ENCODE measurements at regions not wholly inside any gene's neighbourhood (a gene's known extent, or its start where the extent isn't known, plus 50 kb on each side); places are given as distances from the start of the nearest gene placed in this dataset.
A peak's percentile ranks its signal among the peaks of the same experiment; 100 is the strongest.

DNA sequence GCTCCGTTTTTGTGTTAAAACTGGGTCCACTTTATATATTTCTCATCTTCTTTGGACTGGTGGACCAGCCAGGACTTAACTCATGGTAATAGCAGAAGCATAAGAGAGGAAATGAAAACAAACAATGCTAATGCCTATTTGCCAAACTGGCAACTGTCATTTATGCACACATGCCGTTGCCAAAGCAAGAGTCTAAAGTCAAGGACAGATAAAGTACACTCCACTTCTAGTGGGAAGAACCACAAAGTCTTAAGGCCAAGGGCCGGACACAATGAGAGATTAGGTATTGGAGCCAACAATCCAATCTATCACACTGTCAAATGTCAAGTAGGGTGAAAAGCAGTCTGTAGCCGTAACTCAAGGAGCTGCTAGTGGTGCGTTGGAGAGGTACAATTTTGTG lies 157.7 kb downstream of the LYPLAL1 start:
- Histone ChIP-seq H3K4me1 (ENCODE audit: low read depth) (no peaks in the 10 kb centered on the region), H3K9me3 (ENCODE audit: low read depth) (no peaks in the 10 kb centered on the region), H3K4me3 (no peak overlapping the region), H3K27ac (no peak overlapping the region), H3K27me3 (no peaks in the 10 kb centered on the region), H3K36me3 (no peaks in the 10 kb centered on the region)
- no peak for DNase-seq (ENCODE audit: low read depth in 1 of 2, low spot score in 1 of 2)
- TF ChIP-seq, protein P1, sequence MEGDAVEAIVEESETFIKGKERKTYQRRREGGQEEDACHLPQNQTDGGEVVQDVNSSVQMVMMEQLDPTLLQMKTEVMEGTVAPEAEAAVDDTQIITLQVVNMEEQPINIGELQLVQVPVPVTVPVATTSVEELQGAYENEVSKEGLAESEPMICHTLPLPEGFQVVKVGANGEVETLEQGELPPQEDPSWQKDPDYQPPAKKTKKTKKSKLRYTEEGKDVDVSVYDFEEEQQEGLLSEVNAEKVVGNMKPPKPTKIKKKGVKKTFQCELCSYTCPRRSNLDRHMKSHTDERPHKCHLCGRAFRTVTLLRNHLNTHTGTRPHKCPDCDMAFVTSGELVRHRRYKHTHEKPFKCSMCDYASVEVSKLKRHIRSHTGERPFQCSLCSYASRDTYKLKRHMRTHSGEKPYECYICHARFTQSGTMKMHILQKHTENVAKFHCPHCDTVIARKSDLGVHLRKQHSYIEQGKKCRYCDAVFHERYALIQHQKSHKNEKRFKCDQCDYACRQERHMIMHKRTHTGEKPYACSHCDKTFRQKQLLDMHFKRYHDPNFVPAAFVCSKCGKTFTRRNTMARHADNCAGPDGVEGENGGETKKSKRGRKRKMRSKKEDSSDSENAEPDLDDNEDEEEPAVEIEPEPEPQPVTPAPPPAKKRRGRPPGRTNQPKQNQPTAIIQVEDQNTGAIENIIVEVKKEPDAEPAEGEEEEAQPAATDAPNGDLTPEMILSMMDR (IDR thresholded peaks at IDR 0.05; ENCODE audit: low read depth, low read length): no peak

DNA sequence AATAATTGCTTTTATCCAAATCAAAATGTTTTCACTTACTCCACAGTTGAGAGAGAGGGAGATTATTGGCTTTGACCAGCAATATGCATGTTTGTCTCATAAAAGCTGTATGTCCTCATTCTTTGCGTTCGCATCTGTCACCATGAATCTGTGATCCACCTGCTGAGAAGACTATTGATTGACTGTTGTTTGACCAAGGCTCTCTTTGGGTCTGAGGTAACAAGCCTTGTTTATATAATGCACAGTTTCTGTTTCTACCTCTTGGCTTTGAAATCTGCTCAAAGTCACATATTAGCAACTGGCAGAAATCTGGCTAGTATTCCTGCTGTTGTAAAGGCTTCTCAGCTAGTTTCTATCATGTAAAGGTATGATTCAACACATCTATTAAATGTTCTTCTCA lies 157.0 kb downstream of the LYPLAL1 start:
- no peaks in the 10 kb centered on the region for H3K27me3 ChIP-seq
- H3K36me3 ChIP-seq: no peaks in the 10 kb centered on the region
- TF ChIP-seq, protein P1 (IDR thresholded peaks at IDR 0.05; ENCODE audit: low read depth, low read length): no peak
- H3K9me3 ChIP-seq (ENCODE audit: low read depth): no peaks in the 10 kb centered on the region
- H3K27ac ChIP-seq: no peak overlapping the region
- no peak overlapping the region for H3K4me3 ChIP-seq
- no peak for DNase-seq (ENCODE audit: low read depth in 1 of 2, low spot score in 1 of 2)
- no peaks in the 10 kb centered on the region for H3K4me1 ChIP-seq (ENCODE audit: low read depth)

- TF ChIP-seq, protein P1 (IDR thresholded peaks at IDR 0.05; ENCODE audit: low read depth, low read length): no peak
- no peaks in the 10 kb centered on the region for H3K27me3 ChIP-seq
- DNase-seq (ENCODE audit: low read depth in 1 of 2, low spot score in 1 of 2): no peak
- H3K4me1 ChIP-seq (ENCODE audit: low read depth): no peaks in the 10 kb centered on the region
- no peaks in the 10 kb centered on the region for H3K36me3 ChIP-seq
- no peaks in the 10 kb centered on the region for H3K9me3 ChIP-seq (ENCODE audit: low read depth)
- H3K4me3 ChIP-seq: no peak overlapping the region
- H3K27ac ChIP-seq: no peak overlapping the region
Observed at GRCh38 chr1:219330001-219330400, 156.3 kb downstream of the LYPLAL1 start.

GRCh38 chr1:219329578-219329977 lies 155.9 kb downstream of the LYPLAL1 start:
- no peaks in the 10 kb centered on the region for H3K9me3 ChIP-seq (ENCODE audit: low read depth)
- no peaks in the 10 kb centered on the region for H3K4me1 ChIP-seq (ENCODE audit: low read depth)
- H3K27ac ChIP-seq: no peak overlapping the region
- H3K4me3 ChIP-seq: no peak overlapping the region
- DNase-seq (ENCODE audit: low read depth in 1 of 2, low spot score in 1 of 2): peak in 1 of 2 donors; percentile 45
- H3K27me3 ChIP-seq: no peaks in the 10 kb centered on the region
- TF ChIP-seq, protein P1 (IDR thresholded peaks at IDR 0.05; ENCODE audit: low read depth, low read length): no peak
- no peaks in the 10 kb centered on the region for H3K36me3 ChIP-seq

DNA sequence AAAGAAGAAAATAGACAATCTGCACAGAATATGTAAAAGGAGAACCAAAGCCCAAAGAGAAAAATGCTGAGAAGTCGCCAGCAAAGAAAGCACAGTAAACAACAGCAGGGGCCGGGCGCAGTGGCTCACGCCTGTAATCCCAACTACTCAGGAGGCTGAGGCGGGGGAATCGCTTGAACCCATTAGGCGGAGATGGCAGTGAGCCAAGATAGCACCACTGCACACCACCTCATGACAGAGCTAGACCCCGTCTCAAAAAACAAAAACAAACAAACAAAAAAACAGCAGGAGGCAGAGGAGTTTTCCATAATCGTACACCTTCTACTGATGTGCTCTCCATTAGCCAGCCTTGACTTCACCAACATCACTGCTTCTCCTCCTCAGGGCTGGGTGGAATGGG lies 153.2 kb downstream of the LYPLAL1 start:
- DNase-seq (ENCODE audit: low read depth in 1 of 2, low spot score in 1 of 2): no peak
- Histone ChIP-seq H3K27me3 (no peaks in the 10 kb centered on the region), H3K27ac (no peak overlapping the region), H3K36me3 (no peaks in the 10 kb centered on the region), H3K4me1 (ENCODE audit: low read depth) (no peaks in the 10 kb centered on the region), H3K9me3 (ENCODE audit: low read depth) (no peaks in the 10 kb centered on the region), H3K4me3 (no peak overlapping the region)
- TF ChIP-seq, protein P1 (IDR thresholded peaks at IDR 0.05; ENCODE audit: low read depth, low read length): no peak

GRCh38 chr1:219325368-219325742 lies 151.7 kb downstream of the LYPLAL1 start:
- Histone ChIP-seq H3K27ac (no peak overlapping the region), H3K4me1 (ENCODE audit: low read depth) (no peaks in the 10 kb centered on the region), H3K9me3 (ENCODE audit: low read depth) (no peaks in the 10 kb centered on the region), H3K27me3 (no peaks in the 10 kb centered on the region), H3K4me3 (no peak overlapping the region), H3K36me3 (no peaks in the 10 kb centered on the region)
- TF ChIP-seq, protein P1 (IDR thresholded peaks at IDR 0.05; ENCODE audit: low read depth, low read length): no peak
- no peak for DNase-seq (ENCODE audit: low read depth in 1 of 2, low spot score in 1 of 2)
